ENCODE measurements at regions not wholly inside any gene's neighbourhood (a gene's known extent, or its start where the extent isn't known, plus 50 kb on each side); places are given as distances from the start of the nearest gene placed in this dataset.

DNA sequence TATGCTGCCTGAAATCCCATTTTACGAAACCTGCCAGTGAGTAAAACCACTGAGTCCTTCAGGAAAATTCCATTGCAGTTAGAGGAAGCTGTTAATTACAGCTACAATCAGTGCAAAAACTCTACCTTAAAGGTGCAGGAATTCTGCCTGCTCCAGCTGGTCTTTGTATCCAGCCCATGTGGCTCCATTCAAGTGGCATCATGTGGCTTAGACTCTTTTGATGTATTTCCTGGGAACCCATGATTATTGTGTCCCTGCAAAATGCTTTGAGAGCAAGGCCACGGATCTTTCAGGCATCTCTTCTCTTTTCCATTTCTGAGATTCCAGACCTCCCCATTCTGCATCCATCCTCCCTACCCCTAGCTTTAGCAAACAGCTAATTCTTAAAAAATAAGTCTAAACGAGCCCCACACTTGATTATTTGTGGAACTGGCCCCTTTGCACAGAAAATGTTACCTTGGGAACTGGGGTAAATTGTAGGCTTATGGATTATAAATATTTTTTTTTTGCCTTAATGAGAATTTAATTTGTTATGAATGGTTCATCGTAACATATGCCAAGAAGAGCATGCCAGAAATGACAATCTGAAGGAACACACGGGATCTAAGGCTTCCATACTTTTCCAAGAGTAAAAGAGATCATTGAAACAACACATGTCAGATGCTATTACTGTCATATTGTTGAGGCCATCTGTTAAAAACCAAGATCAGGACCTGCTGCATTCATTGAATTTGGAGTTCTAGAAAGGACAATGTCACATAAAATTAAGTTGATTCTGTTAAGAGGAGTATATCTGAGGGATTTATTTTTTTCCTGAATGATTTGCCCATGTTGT lies 144.6 kb downstream of the TPH2 start:
- no peak for DNase-seq

GRCh38 chr12:72084061-72084460 lies 145.4 kb downstream of the TPH2 start:
- DNase-seq, result no peak

- no peak for DNase-seq
Observed at GRCh38 chr12:72084880-72085279, 146.2 kb downstream of the TPH2 start.

DNA sequence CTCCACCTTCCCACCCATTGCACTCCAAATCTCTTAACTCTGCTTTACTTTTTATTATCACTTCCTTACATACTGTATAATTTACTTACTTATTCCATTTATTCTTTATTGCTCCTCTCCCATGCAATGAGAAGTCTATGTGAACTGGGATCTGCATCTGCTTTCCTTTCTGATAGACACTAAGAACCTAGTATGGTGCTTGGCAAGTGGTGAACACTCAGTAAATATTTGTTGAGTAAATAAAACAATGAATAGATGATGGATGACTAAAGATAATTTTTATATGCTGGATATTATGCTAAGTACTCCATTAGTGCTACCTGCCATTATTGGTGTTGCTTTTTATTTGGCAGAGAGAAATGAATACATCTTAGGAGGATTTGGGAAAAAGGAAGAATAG lies 151.0 kb downstream of the TPH2 start:
- no peak for DNase-seq

DNA sequence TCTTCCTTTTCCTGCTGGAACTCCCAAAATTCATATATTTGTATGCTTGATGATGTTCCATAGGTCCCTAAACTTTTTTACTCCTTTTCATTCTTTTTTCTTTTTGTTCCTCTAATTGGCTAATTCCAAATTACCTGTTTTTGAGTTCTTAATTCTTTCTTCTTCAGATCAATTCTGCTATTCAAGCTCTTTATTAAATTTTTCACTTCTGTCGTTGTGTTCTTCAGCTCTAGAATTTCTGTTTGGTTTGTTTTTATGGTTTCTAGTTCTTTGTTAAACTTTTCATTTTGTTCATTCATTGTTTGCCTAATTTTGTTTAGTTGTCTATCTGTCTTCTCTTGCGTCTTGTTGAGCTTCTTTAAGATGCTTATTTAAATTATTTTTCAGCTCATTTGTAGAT lies 154.8 kb downstream of the TPH2 start:
- DNase-seq, result no peak

DNA sequence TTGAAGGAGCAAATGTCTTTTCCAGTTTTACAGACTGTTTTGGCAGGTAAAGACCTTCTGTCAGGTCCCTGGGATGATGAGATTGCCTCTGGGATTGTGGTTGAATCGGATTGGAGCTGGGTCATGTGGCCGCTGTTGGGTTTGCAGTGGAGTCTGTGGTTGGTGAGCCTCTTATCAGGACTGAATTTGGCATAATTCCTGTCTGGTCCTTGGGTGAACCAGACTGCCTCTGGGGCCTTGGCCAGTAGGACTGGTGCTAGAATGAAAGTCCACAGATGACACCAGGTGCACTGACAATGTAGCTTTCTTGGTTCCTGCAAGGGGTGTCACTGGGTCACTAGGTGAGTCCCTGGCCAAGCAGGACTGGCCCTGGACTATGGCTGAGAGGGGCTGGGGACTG lies 155.3 kb downstream of the TPH2 start:
- no peak for DNase-seq

DNA sequence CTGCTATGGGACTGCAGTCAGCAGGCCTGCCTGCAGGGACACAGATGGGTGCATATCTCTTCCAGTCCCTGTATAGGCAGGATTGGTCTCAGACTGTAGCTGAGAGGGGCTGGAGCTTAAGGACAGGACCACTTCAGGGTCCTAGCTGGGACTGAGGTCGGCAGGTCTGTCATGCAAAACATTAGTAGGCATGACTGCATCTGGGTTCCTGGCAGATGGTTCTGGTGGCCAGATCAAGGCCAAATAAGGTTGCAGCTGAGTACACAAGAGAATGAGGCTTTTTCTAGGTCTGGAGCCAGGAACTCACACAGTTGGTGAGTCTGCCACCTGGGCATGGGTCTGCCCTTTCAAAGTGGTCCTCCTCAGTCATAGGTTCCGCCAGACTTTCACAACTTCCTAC lies 155.8 kb downstream of the TPH2 start:
- DNase-seq, result no peak

DNA sequence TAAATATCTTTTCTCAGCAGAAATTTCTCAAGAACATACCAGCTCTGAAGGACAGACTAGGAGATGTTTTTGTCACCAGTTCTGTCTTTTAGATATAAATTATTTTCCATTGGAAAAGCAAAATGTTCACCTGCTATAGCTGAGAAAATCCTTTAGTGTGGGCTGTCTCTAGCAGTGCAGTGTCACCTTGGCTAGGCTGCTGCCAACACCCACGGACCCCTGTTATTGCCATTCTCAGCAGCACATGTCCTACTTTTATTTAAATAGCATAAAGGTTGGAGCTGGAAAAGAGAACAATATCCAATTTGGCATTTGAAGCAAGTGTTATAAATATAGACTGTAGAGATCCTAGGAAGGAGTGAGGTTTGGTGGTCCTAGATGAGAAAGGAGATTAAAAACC lies 156.4 kb downstream of the TPH2 start:
- DNase-seq, result no peak

GRCh38 chr12:72098622-72099021 lies 160.0 kb downstream of the TPH2 start:
- no peak for DNase-seq

DNA sequence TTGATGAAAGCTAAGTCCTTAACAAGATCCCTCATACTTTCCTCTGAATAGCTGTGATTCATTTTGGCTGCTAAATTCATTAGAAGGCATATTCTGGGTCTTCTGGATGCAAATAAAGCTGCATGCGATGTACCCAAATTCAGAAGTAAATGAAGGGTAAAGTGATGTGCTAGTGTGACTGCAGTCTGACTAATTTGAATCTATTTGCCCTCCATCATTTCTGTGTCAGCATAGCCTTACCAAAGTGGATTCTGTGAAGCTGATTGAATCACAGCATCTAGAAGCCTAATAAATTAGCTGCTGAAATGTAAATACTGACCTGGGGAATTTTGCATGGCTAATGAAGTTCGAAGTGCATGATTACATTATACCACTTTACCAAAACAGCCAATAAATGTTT lies 162.2 kb downstream of the TPH2 start:
- no peak for DNase-seq

DNA sequence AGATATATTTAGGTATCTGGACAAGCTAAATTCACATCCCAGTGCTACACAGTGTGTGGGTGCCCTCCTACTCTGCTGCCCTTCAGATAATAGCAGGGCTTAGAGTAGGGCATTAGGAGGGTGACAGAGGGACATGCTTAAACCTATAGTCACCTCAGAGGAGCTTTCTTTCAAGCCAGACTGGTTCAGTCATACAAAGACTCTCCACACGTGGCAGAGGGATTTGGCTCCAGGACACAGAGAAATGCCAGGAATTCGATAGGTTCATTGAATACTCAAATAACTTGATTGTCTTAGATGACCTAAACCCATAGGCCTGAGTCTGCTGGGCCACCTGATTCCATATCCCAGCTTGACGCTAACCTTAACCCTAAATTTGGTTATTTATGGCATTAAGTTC lies 163.5 kb downstream of the TPH2 start:
- no peak for DNase-seq

DNA sequence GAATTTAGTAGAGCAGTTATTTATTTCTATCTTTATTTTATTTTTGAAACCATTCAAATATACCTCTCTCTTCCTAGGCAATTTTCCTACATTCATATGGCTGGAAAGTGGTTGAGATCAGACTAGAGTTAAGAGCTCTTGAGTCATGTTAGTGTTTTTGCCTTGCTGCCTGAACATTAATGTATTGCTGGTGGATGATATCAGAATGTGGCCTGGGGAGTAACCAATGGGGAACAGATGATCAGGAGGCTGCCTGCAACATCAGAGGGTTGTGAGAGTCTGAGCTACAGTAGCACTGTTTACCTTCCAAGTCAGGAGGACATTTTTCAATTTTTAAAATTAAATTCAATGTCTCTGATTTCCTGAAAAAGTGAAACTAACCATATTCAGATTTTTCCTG lies 166.3 kb upstream of the TRHDE start:
- no peak for DNase-seq

GRCh38 chr12:72110937-72111650 lies 161.1 kb upstream of the TRHDE start:
- DNase-seq, result no peak

DNA sequence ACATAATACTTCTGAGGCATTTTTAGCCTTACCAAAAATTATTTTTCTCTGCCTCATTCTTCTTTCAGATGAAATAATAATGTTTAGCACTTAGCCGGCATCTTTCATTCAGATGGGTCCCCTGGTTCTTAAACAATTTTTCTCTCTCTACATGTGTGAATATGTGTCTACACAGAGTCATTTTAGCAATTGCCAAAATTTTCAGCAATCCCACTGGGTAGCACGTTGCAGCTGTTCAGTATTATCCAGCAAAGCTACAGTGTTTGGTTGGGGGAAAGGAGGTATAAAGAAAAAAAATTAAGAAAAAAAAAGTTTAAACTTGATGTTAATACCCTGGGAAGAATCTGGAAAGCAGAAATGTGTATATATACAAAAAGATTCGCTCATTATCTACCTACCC lies 160.5 kb upstream of the TRHDE start:
- no peak for DNase-seq

DNA sequence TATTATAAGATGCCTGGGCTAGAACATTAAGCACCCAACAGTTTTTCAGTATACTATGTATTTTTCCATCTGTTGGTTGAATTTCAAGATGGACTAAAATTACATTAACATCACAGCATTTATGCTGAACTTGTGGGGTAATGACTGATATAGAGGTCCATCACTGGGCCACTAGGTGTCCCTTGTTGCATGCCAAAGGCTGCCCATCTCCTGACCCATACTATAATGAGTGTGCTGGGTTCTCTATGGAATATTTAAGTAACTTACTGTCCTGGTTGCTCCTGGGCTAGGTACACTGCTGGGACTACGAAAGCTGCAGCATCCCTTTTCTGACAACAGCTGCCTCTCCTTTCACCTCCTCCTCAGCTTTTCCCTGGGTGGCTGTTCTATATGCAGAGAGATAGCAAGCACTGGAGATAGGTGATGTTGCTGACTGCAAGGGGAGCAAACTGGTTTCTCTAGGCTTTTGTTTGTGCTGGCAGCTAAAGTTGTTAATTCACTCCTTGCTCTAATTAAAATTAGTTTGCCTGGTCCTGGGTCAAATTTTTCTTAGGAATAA lies 138.6 kb upstream of the TRHDE start:
- DNase-seq, result peak; percentile 14

GRCh38 chr12:72134246-72135020 lies 137.7 kb upstream of the TRHDE start:
- DNase-seq, result no peak

GRCh38 chr12:72135021-72135301 lies 137.2 kb upstream of the TRHDE start:
- peak; percentile 8 for DNase-seq

DNA sequence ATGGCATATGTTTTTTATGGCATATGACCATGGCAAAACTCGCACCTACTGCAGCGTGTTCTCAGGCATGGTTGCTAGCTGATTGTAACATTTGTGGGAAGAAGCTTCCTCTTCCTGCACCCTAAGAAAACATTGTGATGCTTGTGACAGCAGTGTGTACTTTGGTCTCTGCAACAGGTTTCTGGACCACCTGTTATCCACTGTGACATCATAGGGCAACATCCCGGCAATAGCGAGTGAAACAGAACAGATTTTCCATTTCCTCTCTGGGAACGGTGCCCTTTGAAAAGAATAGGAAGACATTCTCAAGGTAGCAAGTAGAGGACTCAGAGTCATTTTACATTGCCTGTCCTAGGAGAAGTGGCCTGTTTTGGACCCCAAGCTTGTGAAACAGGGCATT lies 135.4 kb upstream of the TRHDE start:
- no peak for DNase-seq

- no peak for DNase-seq
Observed at GRCh38 chr12:72139411-72139810, 132.8 kb upstream of the TRHDE start.

GRCh38 chr12:72141381-72141780 lies 130.8 kb upstream of the TRHDE start:
- peak; percentile 12 for DNase-seq

DNA sequence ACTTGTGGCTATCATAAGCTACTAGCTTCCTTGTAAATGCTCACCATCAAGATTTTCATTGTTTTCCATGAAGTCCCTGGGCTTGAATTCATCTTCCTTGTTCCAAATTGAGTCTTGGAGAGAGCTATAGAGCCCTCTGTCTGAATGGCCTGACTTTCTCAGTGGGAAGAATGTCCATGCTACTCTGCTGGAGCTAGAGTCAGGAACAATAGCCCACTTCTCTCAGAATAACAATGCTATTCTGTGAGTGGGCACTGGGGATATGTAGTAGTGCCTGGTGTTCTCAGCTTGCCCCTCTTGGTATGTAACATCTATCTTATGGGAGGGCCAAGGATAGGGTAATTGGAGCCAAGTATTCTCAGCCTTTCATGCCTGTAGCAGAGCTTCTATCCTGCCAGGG lies 127.6 kb upstream of the TRHDE start:
- DNase-seq, result no peak

DNA sequence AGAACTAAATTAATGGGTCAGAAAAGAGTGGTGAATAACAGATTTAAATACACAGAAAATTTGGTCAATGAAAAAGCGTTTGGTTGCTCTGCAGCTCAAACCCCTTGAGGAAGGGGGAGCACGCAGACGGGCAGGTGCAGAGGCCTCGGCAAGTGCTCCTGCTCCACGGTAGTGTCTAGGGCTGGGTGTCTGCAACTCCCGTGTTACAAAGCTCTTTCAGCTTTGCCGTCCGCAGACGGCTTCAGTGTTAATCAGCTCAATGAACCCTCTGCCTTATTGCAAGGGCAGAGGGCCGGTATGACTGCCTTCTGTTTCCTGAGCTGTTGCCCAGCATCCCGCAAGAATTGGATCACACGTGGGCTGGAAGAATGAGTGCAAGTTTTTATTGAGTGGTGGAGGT lies 125.7 kb upstream of the TRHDE start:
- DNase-seq, result no peak

GRCh38 chr12:72148709-72149108 lies 123.5 kb upstream of the TRHDE start:
- DNase-seq, result no peak

Measured in fibroblast of skin of scalp (primary cell).